Heart left ventricle (tissue), 16 donors: ENCODE measurements at regions not wholly inside any gene's neighbourhood (a gene's known extent, or its start where the extent isn't known, plus 50 kb on each side); places are given as distances from the start of the nearest gene placed in this dataset.

Source experiments
- ATAC-seq, 4 donors: fragments of 200-7000 bp; cut with Tn5 transposase; one replicate each; pipeline ENCODE4 v1.9.1; 2020 to 2022; ENCODE audit warnings: moderate library complexity in 4 of 4, mild to moderate bottlenecking in 3 of 4, moderate number of reproducible peaks in 1 of 4
- DNase-seq, 5 donors: peaks; one replicate each; pipeline ENCODE4 v3.0.0-alpha.2; 2020
- H3K27ac ChIP-seq, 12 donors: fragments of 200-600 bp; sonication (generic) in 4 of 12; one replicate each; pipeline versions ENCODE4 v1.5.0 to v1.8.0; 2016 to 2022; ENCODE audit warnings: mild to moderate bottlenecking in 2 of 12
- H3K27me3 ChIP-seq, 9 donors: fragments of 200-600 bp; sonication (generic) in 2 of 9; one replicate each; pipeline versions ENCODE4 v1.5.1 to v1.8.0; 2016 to 2022; ENCODE audit warnings: mild to moderate bottlenecking in 3 of 9
- H3K36me3 ChIP-seq, 9 donors: fragments of 200-600 bp; sonication (generic) in 2 of 9; one replicate each; pipeline versions ENCODE4 v1.5.0 to v1.8.0; 2018 to 2022; ENCODE audit warnings: mild to moderate bottlenecking in 2 of 9
- H3K4me1 ChIP-seq, 12 donors: fragments of 200-600 bp; sonication (generic) in 4 of 12; one replicate each; pipeline versions ENCODE4 v1.5.0 to v1.8.0; 2016 to 2022; ENCODE audit warnings: mild to moderate bottlenecking in 3 of 12
- H3K4me3 ChIP-seq, 12 donors: fragments of 200-600 bp; sonication (generic) in 4 of 12; one replicate each; pipeline versions ENCODE4 v1.5.0 to v1.8.0; 2017 to 2022; ENCODE audit warnings: mild to moderate bottlenecking in 9 of 12, moderate library complexity in 4 of 12
- H3K9me3 ChIP-seq, 12 donors: fragments of 200-600 bp; sonication (generic) in 4 of 12; one replicate each; pipeline versions ENCODE4 v1.5.0 to v1.8.0; 2016 to 2022; ENCODE audit warnings: mild to moderate bottlenecking in 1 of 12
- CTCF ChIP-seq, 12 donors: fragments of 200-600 bp; sonication (generic) in 4 of 12; IDR thresholded peaks; one replicate each; pipeline versions ENCODE4 v1.5.0 to v1.8.0; 2018 to 2022; ENCODE audit warnings: antibody characterized with exemption in 12 of 12, mild to moderate bottlenecking in 5 of 12
- POLR2A ChIP-seq, 2 donors: fragments of 450-650 bp; IDR thresholded peaks; one replicate each; pipeline ENCODE4 v1.6.1; 2017; ENCODE audit warnings: antibody characterized with exemption in 2 of 2, mild to moderate bottlenecking in 2 of 2, moderate library complexity in 2 of 2
- WGBS, 4 donors: extraction: QIAGEN DNeasy Blood & Tissue Kit in 2 of 4; methylation state at CpG; one replicate each; pipeline versions ENCODE4 v1.1.5 to v1.1.7; 2013 to 2018; 5-methylcytosine and 5-hydroxymethylcytosine counted together
- intact Hi-C, 10 donors: fragments of 100-400 bp; cut with DNase I; formaldehyde crosslinking; loops; one replicate each; pipeline versions ENCODE4 v1.11.1 to v1.14.2; 2022
- donor health status: ischemic (EF 13 %, LVEDD 7.1; RV severe dilation, severe dysfunction).
- donor health status: healthy with polysubstance abuse.
- donor health status: DM: no; HTN: yes; CAD: no.
- donor health status: DM: no; HTN: no; CAD: no.
- donor health status: ischemic (EF 25% LVEDD 6.9; RV normal size, moderate dysfunction).
- donor health status: ischemic (EF 25% LVEDD 5.7; RV mildly dilated, moderate dysfunction).
- donor health status: healthy.
- donor health status: DM: yes; HTN: yes; CAD: no.
- donor health status: ischemic (EF 35%, LVEDD 5.7; RV mildly dilated, moderate dysfunction).
- donor health status: nonischemic (EF 11% LVEDD 7.7; RV severe dilation, severe dysfunction).
- donor health status: DM: yes; HTN: yes; CAD: no.
- donor health status: PGD.
- donor health status: ischemic (EF 29% LVEDD 5.4; RV normal size, mild dysfunction).
- donor health status: nonischemic (EF 23%, LVEDD 6.1; RV moderate dilation, normal function).

GRCh38 chr1:96538111-96538641 is 183.4 kb upstream of the PTBP2 start:
- H3K4me3 ChIP-seq, result peak overlapping the region in 1 of 12 donors; percentile 2

GRCh38 chr1:96538883-96539282 is 182.7 kb upstream of the PTBP2 start:
- Histone ChIP-seq H3K4me1 (peaks cover 0 to 26% (median 13%) of the 10 kb centered on the region in 12 donors), H3K27me3 (no peaks in the 10 kb centered on the region), H3K9me3 (no peaks in the 10 kb centered on the region), H3K4me3 (peak overlapping the region in 1 of 12 donors; percentile 2), H3K27ac (peak overlapping the region; percentile 36 to 92 (median 72)), H3K36me3 (no peaks in the 10 kb centered on the region)
- DNase-seq (peak in 3 of 5 donors; percentile 18 to 37 (median 31)), ATAC-seq (peak; percentile 48 to 70 (median 62))
- no peak for TF ChIP-seq POLR2A (IDR thresholded peaks at IDR 0.05)
- no peak for TF ChIP-seq CTCF (IDR thresholded peaks at IDR 0.05)
- WGBS, 4 donors, result 22 to 26% (median 25%) methylated on average over 5 of the region's 5 CpGs
- intact Hi-C loops, result loop anchor here in 2 of 10 donors (5.0 to 10.0 kb wide), 3 partner anchors 183 to 416 kb away; partner anchors contain the start of gene PTBP2 (in 2 of the 2)

More at GRCh38 chr1:96538111-96538641, 183.4 kb upstream of the PTBP2 start:
- DNase-seq (peak in 3 of 5 donors; percentile 19 to 28 (median 24)), ATAC-seq (peak; percentile 91 to 97 (median 95))
- Histone ChIP-seq H3K36me3 (no peaks in the 10 kb centered on the region), H3K9me3 (no peaks in the 10 kb centered on the region), H3K27me3 (no peaks in the 10 kb centered on the region), H3K27ac (peak overlapping the region; percentile 36 to 92 (median 72)), H3K4me1 (peaks cover 0 to 26% (median 13%) of the 10 kb centered on the region in 12 donors)
- 38 to 51% (median 39%) methylated on average over 4 of the region's 4 CpGs for WGBS, 4 donors
- intact Hi-C loops, result loop anchor here in 2 of 10 donors (5.0 to 10.0 kb wide), 3 partner anchors 184 to 417 kb away; partner anchors contain the start of gene PTBP2 (in 2 of the 2)
- TF ChIP-seq CTCF (IDR thresholded peaks at IDR 0.05) (peak in 10 of 12 donors; percentile 7 to 65 (median 42)), POLR2A (IDR thresholded peaks at IDR 0.05) (no peak)

GRCh38 chr1:96541491-96541890 is 180.1 kb upstream of the PTBP2 start:
- no peaks in the 10 kb centered on the region for H3K9me3 ChIP-seq
- intact Hi-C loops, result loop anchor here in 1 of 10 donors (10.0 kb wide), 1 partner anchor 1513 kb away; no protein-coding TSS in a partner anchor
- no peaks in the 10 kb centered on the region for H3K27me3 ChIP-seq
- 96 to 100% (median 98%) methylated on average over 2 of the region's 2 CpGs for WGBS, 4 donors
- ATAC-seq (no peak), DNase-seq (no peak)
- H3K4me1 ChIP-seq, result peaks cover 0 to 26% (median 13%) of the 10 kb centered on the region in 12 donors
- H3K4me3 ChIP-seq, result no peak overlapping the region
- H3K36me3 ChIP-seq, result no peaks in the 10 kb centered on the region
- H3K27ac ChIP-seq, result no peak overlapping the region
- TF ChIP-seq POLR2A (IDR thresholded peaks at IDR 0.05), result no peak
- no peak for TF ChIP-seq CTCF (IDR thresholded peaks at IDR 0.05)

GRCh38 chr1:96544051-96544830 is 177.3 kb upstream of the PTBP2 start:
- H3K27ac ChIP-seq, result no peak overlapping the region
- H3K4me1 ChIP-seq, result peaks cover 0 to 8% (median 4%) of the 10 kb centered on the region in 12 donors
- no peaks in the 10 kb centered on the region for H3K9me3 ChIP-seq
- TF ChIP-seq CTCF (IDR thresholded peaks at IDR 0.05) (no peak), POLR2A (IDR thresholded peaks at IDR 0.05) (no peak)
- no peaks in the 10 kb centered on the region for H3K27me3 ChIP-seq
- H3K36me3 ChIP-seq, result no peaks in the 10 kb centered on the region
- 90 to 91% (median 90%) methylated on average over 6 of the region's 6 CpGs for WGBS, 4 donors
- intact Hi-C loops, result loop anchor here in 1 of 10 donors (10.0 kb wide), 1 partner anchor 1511 kb away; no protein-coding TSS in a partner anchor
- ATAC-seq (no peak), DNase-seq (no peak)
- H3K4me3 ChIP-seq, result no peak overlapping the region
